PC-3 (cell line): ENCODE measurements at regions not wholly inside any gene's neighbourhood (a gene's known extent, or its start where the extent isn't known, plus 50 kb on each side); places are given as distances from the start of the nearest gene placed in this dataset.

Experiments used
- ATAC-seq: fragments of 200-7000 bp; cut with Tn5 transposase; 2 replicates; pipeline ENCODE4 v1.9.1; 2020; ENCODE audit warnings: mild to moderate bottlenecking, moderate library complexity
- BruUV-seq: library from RNA; stranded (reverse); fragments of 400-500 nt; replicated peaks from 2 replicates; lab custom pipeline; 2021; lab: Mats Ljungman, UMichigan
- CTCF ChIA-PET: fragments of 300-600 bp; sonication (Branson Sonifier 250); formaldehyde crosslinking; loops from one replicate; lab custom pipeline; 2022; ENCODE audit warnings: antibody characterized with exemption; lab: Charles Lee
- POLR2A ChIA-PET: fragments of 300-600 bp; sonication (Branson Sonifier 250); formaldehyde crosslinking; loops from one replicate; lab custom pipeline; 2022; ENCODE audit warnings: antibody characterized with exemption; ENCODE audit not compliant: unreplicated experiment; lab: Charles Lee
- DNase-seq: peaks from one replicate; pipeline ENCODE4 v3.0.0-alpha.2; 2015
- H2AFZ ChIP-seq: fragments of 300-600 bp; sonication (generic); 2 replicates; pipeline ENCODE4 v1.6.0; 2016; ENCODE audit warnings: antibody characterized with exemption, low read length
- H3F3A ChIP-seq: fragments of 300-600 bp; sonication (generic); one replicate; pipeline ENCODE4 v1.6.0; 2017; ENCODE audit warnings: antibody characterized with exemption, low read length, control low read depth, mild to moderate bottlenecking; ENCODE audit not compliant: unreplicated experiment
- H3K27ac ChIP-seq: fragments of 300-600 bp; sonication (generic); 2 replicates; pipeline ENCODE4 v1.5.1; 2016; ENCODE audit warnings: mild to moderate bottlenecking, low read length
- H3K27me3 ChIP-seq: fragments of 300-600 bp; sonication (generic); 2 replicates; pipeline ENCODE4 v1.6.1; 2016; ENCODE audit warnings: low read length, mixed read lengths
- H3K36me3 ChIP-seq: fragments of 300-600 bp; sonication (generic); 2 replicates; pipeline ENCODE4 v1.6.1; 2016; ENCODE audit warnings: low read depth, mixed run types, low read length, mixed read lengths
- H3K4me1 ChIP-seq: fragments of 300-600 bp; sonication (generic); 2 replicates; pipeline ENCODE4 v1.5.1; 2016; ENCODE audit warnings: low read length; ENCODE audit not compliant: insufficient read depth
- H3K4me2 ChIP-seq: fragments of 300-600 bp; sonication (generic); 2 replicates; pipeline ENCODE4 v1.6.0; 2016; ENCODE audit warnings: low read length
- H3K4me3 ChIP-seq: fragments of 300-600 bp; sonication (generic); 2 replicates; pipeline ENCODE4 v1.5.1; 2016; ENCODE audit warnings: mild to moderate bottlenecking, low read length, mixed read lengths
- H3K79me2 ChIP-seq: fragments of 300-600 bp; sonication (generic); 2 replicates; pipeline ENCODE4 v1.6.1; 2017; ENCODE audit warnings: low read length, mixed read lengths
- H3K9ac ChIP-seq: fragments of 300-600 bp; sonication (generic); 2 replicates; pipeline ENCODE4 v1.6.0; 2016; ENCODE audit warnings: mild to moderate bottlenecking, low read length
- H3K9me2 ChIP-seq: fragments of 300-600 bp; sonication (generic); replicated peaks from 2 replicates; pipeline ENCODE4 v1.6.1; 2016; ENCODE audit warnings: mixed run types, low read length, mixed read lengths
- H3K9me3 ChIP-seq: fragments of 300-600 bp; sonication (generic); 2 replicates; pipeline ENCODE4 v1.6.1; 2016; ENCODE audit warnings: low read length, mixed read lengths
- H4K20me1 ChIP-seq: fragments of 300-600 bp; sonication (generic); 2 replicates; pipeline ENCODE4 v1.6.1; 2016; ENCODE audit warnings: low read length, mixed read lengths
- CTCF ChIP-seq: fragments of 300-600 bp; sonication (generic); conservative IDR thresholded peaks from 2 replicates; pipeline ENCODE4 v1.5.1; 2017; ENCODE audit warnings: antibody characterized with exemption, low read depth, mild to moderate bottlenecking, low read length
- EZH2 ChIP-seq: fragments of 300-600 bp; sonication (generic); IDR thresholded peaks from one replicate; pipeline ENCODE4 v1.6.1; 2017; ENCODE audit warnings: antibody characterized with exemption, mild to moderate bottlenecking, low read length; ENCODE audit not compliant: unreplicated experiment
- EZH2phosphoT487 ChIP-seq: fragments of 300-600 bp; sonication (generic); IDR thresholded peaks from 2 replicates; pipeline ENCODE4 v1.6.1; 2018; ENCODE audit warnings: mild to moderate bottlenecking, antibody characterized with exemption, low read length, borderline replicate concordance
- intact Hi-C: fragments of 100-400 bp; cut with micrococcal nuclease; formaldehyde crosslinking; loops from 2 replicates; pipeline ENCODE4 v1.9.0; 2023

- no peak for TF ChIP-seq EZH2
- no peak for TF ChIP-seq CTCF
- intact Hi-C loops: no loop called here
- Histone ChIP-seq H3K9ac (no peak overlapping the region), H2AFZ (no peak overlapping the region), H3K27me3 (no peaks in the 10 kb centered on the region), H3K79me2 (no peaks in the 10 kb centered on the region), H4K20me1 (no peaks in the 10 kb centered on the region), H3K9me2 (no peaks in the 10 kb centered on the region), H3K4me3 (no peak overlapping the region), H3K9me3 (no peaks in the 10 kb centered on the region), H3K4me2 (no peak overlapping the region), H3K27ac (no peak overlapping the region), H3K4me1 (no peaks in the 10 kb centered on the region), H3K36me3 (no peaks in the 10 kb centered on the region), H3F3A (no peaks in the 10 kb centered on the region)
- DNase-seq (peak; percentile 2), ATAC-seq (no peak)
- ChIA-PET POLR2A (no interaction called here), CTCF (no interaction called here)
- BruUV-seq: no TSS peak
These were observed 571.8 kb downstream of the EPHB1 start for GRCh38 chr3:135366816-135367215.

- no peaks in the 10 kb centered on the region for H3K27me3 ChIP-seq
- no peak overlapping the region for H2AFZ ChIP-seq
- H3K4me3 ChIP-seq: no peak overlapping the region
- no peaks in the 10 kb centered on the region for H4K20me1 ChIP-seq
- ChIA-PET CTCF (no interaction called here), POLR2A (no interaction called here)
- H3K9me3 ChIP-seq: no peaks in the 10 kb centered on the region
- BruUV-seq: no TSS peak
- H3F3A ChIP-seq: no peaks in the 10 kb centered on the region
- no peak overlapping the region for H3K27ac ChIP-seq
- no peak overlapping the region for H3K9ac ChIP-seq
- intact Hi-C loops: no loop called here
- no peaks in the 10 kb centered on the region for H3K36me3 ChIP-seq
- TF ChIP-seq EZH2: no peak
- no peak for TF ChIP-seq EZH2phosphoT487
- TF ChIP-seq CTCF: no peak
- no peaks in the 10 kb centered on the region for H3K9me2 ChIP-seq
- ATAC-seq: no peak
- no peak for DNase-seq
- no peaks in the 10 kb centered on the region for H3K79me2 ChIP-seq
- H3K4me1 ChIP-seq: no peaks in the 10 kb centered on the region
- no peak overlapping the region for H3K4me2 ChIP-seq
These were observed 573.3 kb downstream of the EPHB1 start for GRCh38 chr3:135368316-135368715.

GRCh38 chr3:135368781-135369180 lies 573.7 kb downstream of the EPHB1 start:
- ATAC-seq: no peak
- CTCF ChIA-PET: no interaction called here

More at GRCh38 chr3:135368781-135369180, 573.7 kb downstream of the EPHB1 start:
- no TSS peak for BruUV-seq
- no peaks in the 10 kb centered on the region for H3K27me3 ChIP-seq
- H3K9me2 ChIP-seq: no peaks in the 10 kb centered on the region
- H4K20me1 ChIP-seq: no peaks in the 10 kb centered on the region
- no peaks in the 10 kb centered on the region for H3K79me2 ChIP-seq
- no peaks in the 10 kb centered on the region for H3K36me3 ChIP-seq
- no peaks in the 10 kb centered on the region for H3K4me1 ChIP-seq
- H2AFZ ChIP-seq: no peak overlapping the region
- H3F3A ChIP-seq: no peaks in the 10 kb centered on the region
- H3K4me2 ChIP-seq: no peak overlapping the region
- intact Hi-C loops: no loop called here
- no peak for DNase-seq
- no peak overlapping the region for H3K27ac ChIP-seq
- POLR2A ChIA-PET: no interaction called here
- no peaks in the 10 kb centered on the region for H3K9me3 ChIP-seq
- H3K4me3 ChIP-seq: no peak overlapping the region
- H3K9ac ChIP-seq: no peak overlapping the region
- no peak for TF ChIP-seq EZH2
- TF ChIP-seq EZH2phosphoT487: no peak
- TF ChIP-seq CTCF: no peak
